A673 (cell line): ENCODE measurements at regions not wholly inside any gene's neighbourhood (a gene's known extent, or its start where the extent isn't known, plus 50 kb on each side); places are given as distances from the start of the nearest gene placed in this dataset.

Experiments used
- BruUV-seq: library from RNA; stranded (reverse); fragments of 400-500 nt; replicated peaks from 2 replicates; lab custom pipeline; 2021; lab: Mats Ljungman, UMichigan
- CTCF ChIA-PET: fragments of 300-600 bp; sonication (Branson Sonifier 250); formaldehyde crosslinking; loops from one replicate; lab custom pipeline; 2022; ENCODE audit warnings: antibody characterized with exemption; lab: Charles Lee
- POLR2A ChIA-PET: fragments of 300-600 bp; sonication (Branson Sonifier 250); formaldehyde crosslinking; loops from one replicate; lab custom pipeline; 2022; ENCODE audit warnings: antibody characterized with exemption; ENCODE audit not compliant: low non-redundant PET; lab: Charles Lee
- DNase-seq: peaks from one replicate; pipeline ENCODE4 v3.0.0-alpha.2; 2015; ENCODE audit warnings: low spot score
- H3K27ac ChIP-seq: fragments of 200-600 bp; sonication (generic); 2 replicates; pipeline ENCODE4 v1.5.1; 2016; ENCODE audit warnings: mixed run types, low read depth, mild to moderate bottlenecking, mixed read lengths, antibody characterized with exemption, low read length; ENCODE audit not compliant: poor library complexity, severe bottlenecking
- H3K27me3 ChIP-seq: fragments of 200-600 bp; sonication (generic); replicated peaks from 2 replicates; pipeline ENCODE4 v1.6.1; 2017; ENCODE audit warnings: mixed run types, low read depth, mild to moderate bottlenecking, mixed read lengths, antibody characterized with exemption, low read length; ENCODE audit not compliant: insufficient read depth, poor library complexity
- H3K36me3 ChIP-seq: fragments of 200-600 bp; sonication (generic); 2 replicates; pipeline ENCODE4 v1.6.1; 2016; ENCODE audit warnings: mixed run types, mild to moderate bottlenecking, mixed read lengths, antibody characterized with exemption, low read length; ENCODE audit not compliant: insufficient read depth, poor library complexity, severe bottlenecking
- H3K4me1 ChIP-seq: fragments of 200-600 bp; sonication (generic); 2 replicates; pipeline ENCODE4 v1.6.1; 2017; ENCODE audit warnings: mixed run types, mild to moderate bottlenecking, mixed read lengths, antibody characterized with exemption, low read length; ENCODE audit not compliant: insufficient read depth, poor library complexity, severe bottlenecking
- H3K4me3 ChIP-seq: fragments of 200-600 bp; sonication (generic); 2 replicates; pipeline ENCODE4 v1.5.1; 2016; ENCODE audit warnings: low read depth, mixed run types, mild to moderate bottlenecking, mixed read lengths, low read length; ENCODE audit not compliant: poor library complexity, severe bottlenecking
- H3K9me3 ChIP-seq: fragments of 200-600 bp; sonication (generic); 2 replicates; pipeline ENCODE4 v1.6.1; 2016; ENCODE audit warnings: mixed run types, low read depth, mild to moderate bottlenecking, mixed read lengths, antibody characterized with exemption, low read length; ENCODE audit not compliant: poor library complexity, severe bottlenecking
- CTCF ChIP-seq: fragments of 300-800, 200-600 bp; sonication (generic); conservative IDR thresholded peaks from 2 replicates; pipeline ENCODE4 v1.5.1; 2017; ENCODE audit warnings: low read depth, mild to moderate bottlenecking, antibody characterized with exemption, low read length, moderate library complexity, mixed read lengths
- EZH2 ChIP-seq: fragments of 200-600 bp; sonication (generic); IDR thresholded peaks from 2 replicates; pipeline ENCODE4 v1.6.1; 2017; ENCODE audit warnings: borderline replicate concordance, low read depth, mild to moderate bottlenecking, mixed read lengths, antibody characterized with exemption, low read length; ENCODE audit not compliant: poor library complexity, severe bottlenecking
- intact Hi-C: fragments of 100-400 bp; cut with micrococcal nuclease; formaldehyde crosslinking; loops from one replicate; pipeline ENCODE4 v1.10.0; 2022; ENCODE audit not compliant: unreplicated experiment

GRCh38 chr20:19115581-19115980 is 96.9 kb upstream of the SLC24A3 start:
- TF ChIP-seq EZH2 (no peak), CTCF (no peak)
- Histone ChIP-seq H3K27ac (no peak overlapping the region), H3K36me3 (no peaks in the 10 kb centered on the region), H3K4me3 (no peak overlapping the region), H3K4me1 (no peaks in the 10 kb centered on the region), H3K27me3 (no peaks in the 10 kb centered on the region), H3K9me3 (no peaks in the 10 kb centered on the region)
- ChIA-PET CTCF (no interaction called here), POLR2A (no interaction called here)
- DNase-seq, result no peak
- no TSS peak for BruUV-seq
- intact Hi-C loops, result no loop called here

GRCh38 chr20:19120011-19120410 is 92.4 kb upstream of the SLC24A3 start:
- H3K36me3 ChIP-seq, result no peaks in the 10 kb centered on the region
- H3K27me3 ChIP-seq, result no peaks in the 10 kb centered on the region
- ChIA-PET CTCF (no interaction called here), POLR2A (no interaction called here)
- no TSS peak for BruUV-seq
- no peaks in the 10 kb centered on the region for H3K4me1 ChIP-seq
- TF ChIP-seq EZH2, result no peak
- no peak for TF ChIP-seq CTCF
- no peaks in the 10 kb centered on the region for H3K9me3 ChIP-seq
- no peak overlapping the region for H3K4me3 ChIP-seq
- intact Hi-C loops, result no loop called here
- no peak overlapping the region for H3K27ac ChIP-seq
- DNase-seq, result no peak

- H3K4me3 ChIP-seq, result no peak overlapping the region
- intact Hi-C loops, result no loop called here
- ChIA-PET POLR2A (no interaction called here), CTCF (no interaction called here)
- H3K9me3 ChIP-seq, result no peaks in the 10 kb centered on the region
- TF ChIP-seq CTCF, result no peak
- TF ChIP-seq EZH2, result no peak
- H3K4me1 ChIP-seq, result no peaks in the 10 kb centered on the region
- no peaks in the 10 kb centered on the region for H3K27me3 ChIP-seq
- no peak overlapping the region for H3K27ac ChIP-seq
- no peak for DNase-seq
- no TSS peak for BruUV-seq
- no peaks in the 10 kb centered on the region for H3K36me3 ChIP-seq
Observed at GRCh38 chr20:19120569-19120968, 91.9 kb upstream of the SLC24A3 start.
